Lung (tissue), 11 donors: ENCODE measurements at regions not wholly inside any gene's neighbourhood (a gene's known extent, or its start where the extent isn't known, plus 50 kb on each side); places are given as distances from the start of the nearest gene placed in this dataset.

Source experiments
- ATAC-seq: fragments of 200-7000 bp; cut with Tn5 transposase; one replicate; pipeline ENCODE4 v1.9.1; 2020; ENCODE audit warnings: moderate number of reproducible peaks; ENCODE audit not compliant: insufficient read depth, low FRiP score
- DNase-seq, 3 donors: peaks; one replicate each; pipeline ENCODE4 v3.0.0-alpha.2; 2013 to 2017
- H3K27ac ChIP-seq, 2 donors: one replicate each; pipeline ENCODE4 v1.5.1; 2013; ENCODE audit warnings: mild to moderate bottlenecking in 2 of 2, moderate library complexity in 2 of 2, control low read depth in 1 of 2, inconsistent platforms in 1 of 2, low read depth in 1 of 2, low read length in 1 of 2
- H3K27me3 ChIP-seq, 3 donors: one replicate each; pipeline ENCODE4 v1.5.1; 2013; ENCODE audit warnings: low read length in 2 of 3; ENCODE audit not compliant: control insufficient read depth in 3 of 3, insufficient read depth in 3 of 3
- H3K36me3 ChIP-seq, 4 donors: one replicate each; pipeline ENCODE4 v1.5.1; 2013; ENCODE audit warnings: low read length in 4 of 4, mild to moderate bottlenecking in 1 of 4, moderate library complexity in 1 of 4; ENCODE audit not compliant: control insufficient read depth in 4 of 4, insufficient read depth in 4 of 4
- H3K4me1 ChIP-seq, 5 donors: one replicate each; pipeline ENCODE4 v1.5.1; 2013; ENCODE audit warnings: low read length in 5 of 5, mild to moderate bottlenecking in 2 of 5, moderate library complexity in 1 of 5; ENCODE audit not compliant: control insufficient read depth in 5 of 5, insufficient read depth in 5 of 5
- H3K4me3 ChIP-seq: one replicate; pipeline ENCODE4 v1.5.1; 2013; ENCODE audit warnings: mild to moderate bottlenecking, control low read depth, moderate library complexity
- H3K9ac ChIP-seq, 2 donors: one replicate each; pipeline ENCODE4 v1.5.1; 2013; ENCODE audit warnings: low read length in 2 of 2, control low read depth in 1 of 2; ENCODE audit not compliant: insufficient read depth in 1 of 2
- H3K9me3 ChIP-seq, 4 donors: one replicate each; pipeline ENCODE4 v1.5.1; 2013; ENCODE audit warnings: low read length in 3 of 4, mild to moderate bottlenecking in 1 of 4, moderate library complexity in 1 of 4; ENCODE audit not compliant: control insufficient read depth in 4 of 4, insufficient read depth in 3 of 4
- WGBS, 2 donors: extraction: QIAGEN DNeasy Blood & Tissue Kit; methylation state at CpG; one replicate each; pipeline ENCODE4 v1.1.7; 2013; 5-methylcytosine and 5-hydroxymethylcytosine counted together
- TF ChIP-seq, protein P1 (sequence below): IDR thresholded peaks from 2 replicates; pipeline ENCODE4 v1.5.1; 2012; ENCODE audit warnings: mild to moderate bottlenecking; ENCODE audit errors: control extremely low read depth, extremely low read depth
- donor health status: control.
- donor health status: control.
- donor health status: Bipolar disorder and iron deficiency.
- donor health status: healthy.
- donor health status: DM: yes; HTN: yes; CAD: no.

DNA sequence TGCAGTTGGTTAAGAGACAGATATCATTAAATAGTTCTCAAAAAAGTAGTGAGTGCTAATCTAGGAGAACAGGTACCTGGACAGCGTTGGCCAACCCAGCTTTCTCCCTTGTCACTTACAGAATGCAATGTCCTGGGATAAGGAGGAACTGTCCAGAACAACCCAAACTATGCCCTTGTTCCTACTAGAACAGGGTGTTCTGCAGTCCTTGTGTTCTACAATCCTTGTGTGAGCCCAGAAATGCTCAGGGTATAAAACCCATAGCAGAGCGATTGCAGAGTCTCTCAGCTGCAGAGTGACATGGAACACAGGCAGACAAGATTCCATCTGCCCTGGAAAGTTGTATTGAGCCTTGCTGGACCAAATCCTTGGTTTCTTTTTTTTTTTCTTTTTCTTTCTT is 83.5 kb upstream of the VANGL1 start:
- Histone ChIP-seq H3K4me1 (peaks cover 0 to 7% (median 0%) of the 10 kb centered on the region in 5 donors), H3K4me3 (no peak overlapping the region), H3K9ac (no peak overlapping the region), H3K36me3 (no peaks in the 10 kb centered on the region), H3K27me3 (peaks cover 0 to 3% (median 3%) of the 10 kb centered on the region in 3 donors), H3K27ac (no peak overlapping the region), H3K9me3 (no peaks in the 10 kb centered on the region)
- TF ChIP-seq, protein P1, sequence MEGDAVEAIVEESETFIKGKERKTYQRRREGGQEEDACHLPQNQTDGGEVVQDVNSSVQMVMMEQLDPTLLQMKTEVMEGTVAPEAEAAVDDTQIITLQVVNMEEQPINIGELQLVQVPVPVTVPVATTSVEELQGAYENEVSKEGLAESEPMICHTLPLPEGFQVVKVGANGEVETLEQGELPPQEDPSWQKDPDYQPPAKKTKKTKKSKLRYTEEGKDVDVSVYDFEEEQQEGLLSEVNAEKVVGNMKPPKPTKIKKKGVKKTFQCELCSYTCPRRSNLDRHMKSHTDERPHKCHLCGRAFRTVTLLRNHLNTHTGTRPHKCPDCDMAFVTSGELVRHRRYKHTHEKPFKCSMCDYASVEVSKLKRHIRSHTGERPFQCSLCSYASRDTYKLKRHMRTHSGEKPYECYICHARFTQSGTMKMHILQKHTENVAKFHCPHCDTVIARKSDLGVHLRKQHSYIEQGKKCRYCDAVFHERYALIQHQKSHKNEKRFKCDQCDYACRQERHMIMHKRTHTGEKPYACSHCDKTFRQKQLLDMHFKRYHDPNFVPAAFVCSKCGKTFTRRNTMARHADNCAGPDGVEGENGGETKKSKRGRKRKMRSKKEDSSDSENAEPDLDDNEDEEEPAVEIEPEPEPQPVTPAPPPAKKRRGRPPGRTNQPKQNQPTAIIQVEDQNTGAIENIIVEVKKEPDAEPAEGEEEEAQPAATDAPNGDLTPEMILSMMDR, result no peak
- no peak for ATAC-seq
- DNase-seq, result no peak
- WGBS, 2 donors, result 88 to 91% methylated on average over 2 of the region's 2 CpGs

DNA sequence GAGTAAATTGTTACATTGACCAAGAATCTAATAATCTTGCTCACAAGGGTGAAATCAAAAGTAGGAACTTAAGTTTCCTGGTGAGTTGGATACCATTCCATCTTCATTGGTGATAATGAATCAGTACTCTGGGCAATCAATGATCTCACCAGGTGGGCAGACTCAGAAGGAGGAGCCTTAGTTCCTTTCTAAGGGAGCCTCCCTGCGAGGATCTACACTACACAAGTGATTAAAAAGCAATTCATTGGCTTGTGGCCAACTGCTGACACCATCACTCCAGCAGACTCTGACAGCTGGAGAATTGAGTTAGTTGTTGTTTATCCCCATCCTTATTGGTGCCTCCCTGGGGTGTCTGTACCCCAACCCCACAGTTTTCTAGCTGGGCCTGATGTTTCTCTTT is 84.1 kb upstream of the VANGL1 start:
- Histone ChIP-seq H3K4me3 (no peak overlapping the region), H3K4me1 (peaks cover 0 to 7% (median 0%) of the 10 kb centered on the region in 5 donors), H3K9me3 (no peaks in the 10 kb centered on the region), H3K9ac (no peak overlapping the region), H3K27ac (no peak overlapping the region), H3K36me3 (no peaks in the 10 kb centered on the region), H3K27me3 (peaks cover 0 to 5% (median 0%) of the 10 kb centered on the region in 3 donors)
- 58 to 61% methylated on average over 1 of the region's 1 CpG for WGBS, 2 donors
- ATAC-seq (no peak), DNase-seq (peak in 1 of 3 donors; percentile 50)
- TF ChIP-seq, protein P1, result no peak

DNA sequence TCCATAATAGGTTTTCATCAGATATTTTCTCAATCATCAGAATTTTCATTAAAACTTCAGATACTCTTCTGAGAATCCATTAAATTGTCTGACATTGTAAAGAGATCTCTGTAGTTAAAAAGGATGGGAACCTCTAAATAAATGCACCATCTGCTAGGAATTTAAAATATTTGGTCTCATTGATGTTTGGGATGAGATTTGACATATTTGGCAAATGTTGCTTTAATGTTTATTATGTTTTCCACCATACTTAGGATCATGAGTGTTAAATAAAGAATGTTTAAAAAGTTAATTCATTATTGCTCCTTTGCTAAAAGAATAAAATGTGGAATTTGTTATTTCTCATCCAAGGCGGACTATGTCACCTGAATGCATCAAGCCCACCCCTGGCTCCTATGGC is 85.5 kb upstream of the VANGL1 start:
- ATAC-seq (no peak), DNase-seq (no peak)
- H3K4me3 ChIP-seq, result no peak overlapping the region
- no peak overlapping the region for H3K9ac ChIP-seq
- H3K27ac ChIP-seq, result no peak overlapping the region
- no peaks in the 10 kb centered on the region for H3K9me3 ChIP-seq
- 92 to 93% methylated on average over 1 of the region's 1 CpG for WGBS, 2 donors
- no peaks in the 10 kb centered on the region for H3K36me3 ChIP-seq
- H3K4me1 ChIP-seq, result peaks cover 0 to 7% (median 0%) of the 10 kb centered on the region in 5 donors
- peaks cover 0 to 5% (median 0%) of the 10 kb centered on the region in 3 donors for H3K27me3 ChIP-seq
- TF ChIP-seq, protein P1, result no peak

DNA sequence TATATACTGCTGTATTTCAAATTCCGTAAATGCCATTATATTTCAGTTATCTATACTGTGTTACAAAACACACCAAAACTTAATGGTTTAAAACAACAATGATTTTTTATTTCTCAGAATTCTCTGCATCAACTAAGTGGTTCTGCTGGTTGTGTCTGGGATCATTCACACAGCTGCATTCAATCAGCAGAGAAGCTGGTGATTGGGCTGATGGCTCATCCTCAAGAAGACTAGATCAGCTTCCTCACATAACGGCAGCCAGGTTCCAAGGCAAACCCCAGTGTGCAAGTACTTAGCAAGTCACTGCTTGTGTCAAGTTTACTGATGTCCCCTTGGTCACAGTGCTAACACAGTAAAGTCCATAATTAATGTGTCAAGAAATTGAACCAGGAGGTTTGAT is 86.3 kb upstream of the VANGL1 start:
- DNase-seq (no peak), ATAC-seq (no peak)
- Histone ChIP-seq H3K4me3 (no peak overlapping the region), H3K4me1 (peaks cover 0 to 7% (median 0%) of the 10 kb centered on the region in 5 donors), H3K9me3 (no peaks in the 10 kb centered on the region), H3K27me3 (peaks cover 0 to 5% (median 0%) of the 10 kb centered on the region in 3 donors), H3K9ac (no peak overlapping the region), H3K36me3 (no peaks in the 10 kb centered on the region), H3K27ac (no peak overlapping the region)
- TF ChIP-seq, protein P1, result no peak
- WGBS, 2 donors, result 32 to 39% methylated on average over 2 of the region's 2 CpGs
